Astrocyte of the cerebellum (primary cell): ENCODE measurements at regions not wholly inside any gene's neighbourhood (a gene's known extent, or its start where the extent isn't known, plus 50 kb on each side); places are given as distances from the start of the nearest gene placed in this dataset.

Experiments used
- DNase-seq: peaks from one replicate; pipeline ENCODE4 v3.0.0-alpha.2; 2011; ENCODE audit warnings: low read depth
- H3K4me3 ChIP-seq: 2 replicates; pipeline ENCODE4 v1.5.1; 2011; ENCODE audit warnings: mild to moderate bottlenecking, low read depth, low read length, moderate library complexity
- in situ Hi-C: cut with HindIII; loops from 2 replicates; pipeline ENCODE4 v1.10.0; 2017; ENCODE audit warnings: low sequenced_read_pairs
- TF ChIP-seq, protein P1 (sequence below): IDR thresholded peaks from 2 replicates; pipeline ENCODE4 v1.5.1; 2012; ENCODE audit warnings: low read length, low read depth, moderate library complexity, mild to moderate bottlenecking; ENCODE audit errors: missing control alignments

DNA sequence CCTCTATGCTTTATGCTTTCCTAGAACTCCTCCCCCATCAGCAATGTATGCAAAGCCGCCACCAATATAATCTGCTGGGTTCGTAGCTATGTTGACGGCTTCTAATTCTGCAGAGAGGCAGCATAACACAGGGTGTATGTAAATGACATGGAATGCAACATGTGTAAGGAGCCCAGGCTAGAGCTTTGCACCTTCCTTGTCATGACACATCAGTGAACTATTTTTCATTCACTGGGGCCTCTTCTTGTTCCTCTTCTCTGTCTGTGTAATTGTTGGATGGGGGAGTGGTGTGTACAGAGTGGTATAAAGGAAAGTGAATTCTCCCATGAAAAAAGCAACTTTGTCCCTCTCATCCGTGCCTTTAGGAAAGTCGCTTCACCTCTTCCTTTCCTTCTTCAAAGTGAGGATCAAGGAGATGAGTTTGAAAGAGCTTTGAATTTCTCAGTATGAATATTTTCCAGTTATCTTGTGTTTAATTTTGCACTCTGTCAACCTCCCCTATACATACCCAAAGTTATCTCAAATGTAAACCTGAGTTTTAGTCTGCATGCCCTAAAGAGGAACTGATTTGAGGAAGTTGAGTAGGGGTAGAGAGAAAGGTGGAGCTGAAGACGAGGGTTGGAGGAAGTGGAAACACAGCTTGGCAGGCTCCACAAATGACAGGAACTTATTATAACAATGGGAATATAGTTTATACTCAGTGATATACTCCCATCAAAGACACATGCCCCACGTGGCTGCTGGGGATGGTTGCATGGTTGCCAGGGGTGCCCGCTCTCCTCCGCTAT is 74.9 kb upstream of the ARL4C start:
- TF ChIP-seq, protein P1, sequence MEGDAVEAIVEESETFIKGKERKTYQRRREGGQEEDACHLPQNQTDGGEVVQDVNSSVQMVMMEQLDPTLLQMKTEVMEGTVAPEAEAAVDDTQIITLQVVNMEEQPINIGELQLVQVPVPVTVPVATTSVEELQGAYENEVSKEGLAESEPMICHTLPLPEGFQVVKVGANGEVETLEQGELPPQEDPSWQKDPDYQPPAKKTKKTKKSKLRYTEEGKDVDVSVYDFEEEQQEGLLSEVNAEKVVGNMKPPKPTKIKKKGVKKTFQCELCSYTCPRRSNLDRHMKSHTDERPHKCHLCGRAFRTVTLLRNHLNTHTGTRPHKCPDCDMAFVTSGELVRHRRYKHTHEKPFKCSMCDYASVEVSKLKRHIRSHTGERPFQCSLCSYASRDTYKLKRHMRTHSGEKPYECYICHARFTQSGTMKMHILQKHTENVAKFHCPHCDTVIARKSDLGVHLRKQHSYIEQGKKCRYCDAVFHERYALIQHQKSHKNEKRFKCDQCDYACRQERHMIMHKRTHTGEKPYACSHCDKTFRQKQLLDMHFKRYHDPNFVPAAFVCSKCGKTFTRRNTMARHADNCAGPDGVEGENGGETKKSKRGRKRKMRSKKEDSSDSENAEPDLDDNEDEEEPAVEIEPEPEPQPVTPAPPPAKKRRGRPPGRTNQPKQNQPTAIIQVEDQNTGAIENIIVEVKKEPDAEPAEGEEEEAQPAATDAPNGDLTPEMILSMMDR, result no peak
- no peak overlapping the region for H3K4me3 ChIP-seq
- DNase-seq, result no peak
- in situ Hi-C loops, result loop anchor here (5.0 to 25.0 kb wide), 2 partner anchors 85 to 390 kb away; partner anchors contain the start of gene SH3BP4

DNA sequence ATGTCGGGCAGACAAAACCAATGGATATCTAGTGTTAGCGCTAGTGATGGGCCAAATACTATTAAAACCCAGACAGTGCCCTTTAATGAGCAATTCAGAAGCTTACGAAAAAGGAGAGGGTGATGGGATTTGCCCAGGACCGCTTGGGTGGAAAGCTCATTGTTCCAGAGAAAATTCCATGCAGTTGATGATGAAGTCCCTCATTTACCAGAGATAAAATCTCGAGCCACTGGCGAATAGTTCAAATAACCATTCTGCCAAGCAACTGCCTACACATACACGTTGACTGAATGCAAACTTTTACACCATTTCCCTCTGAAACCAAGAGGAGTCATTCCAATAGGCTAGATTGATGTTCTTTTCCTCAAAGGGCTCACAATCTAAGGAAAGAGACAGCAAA is 73.6 kb upstream of the ARL4C start:
- in situ Hi-C loops, result loop anchor here (5.0 to 25.0 kb wide), 2 partner anchors 87 to 392 kb away; partner anchors contain the start of gene SH3BP4
- DNase-seq, result no peak
- no peak overlapping the region for H3K4me3 ChIP-seq
- TF ChIP-seq, protein P1, result no peak

DNA sequence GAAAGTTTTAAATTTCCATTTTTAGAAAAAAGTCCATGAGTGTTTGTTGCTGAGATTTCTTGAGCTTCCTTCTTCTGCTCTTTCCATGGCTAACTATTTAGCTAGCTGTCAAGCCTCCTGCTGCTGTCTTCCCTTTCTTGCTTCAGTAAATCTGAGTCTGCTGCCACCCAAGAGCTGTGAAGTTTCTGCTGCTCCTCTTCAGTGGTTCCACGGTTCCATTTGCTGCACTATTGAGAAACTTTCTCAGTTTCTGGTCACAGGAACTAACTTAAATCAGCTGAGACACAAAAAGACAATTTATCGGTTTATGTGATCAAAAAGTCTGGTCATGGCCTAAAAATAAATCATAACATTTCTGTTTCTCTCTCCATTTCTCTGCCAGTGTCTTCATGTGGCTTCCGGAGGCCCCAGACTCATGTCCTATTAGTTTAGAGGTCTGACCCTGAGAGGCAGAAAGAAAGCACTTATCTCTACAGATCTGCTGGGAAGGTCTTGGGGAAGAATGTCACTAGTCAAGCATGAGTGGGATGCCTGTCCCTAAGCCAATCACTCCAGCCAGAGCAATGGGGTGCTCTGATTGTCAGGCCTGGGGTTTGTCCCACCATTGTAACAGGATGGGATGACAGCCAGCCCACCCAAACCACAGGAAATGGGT is 73.0 kb upstream of the ARL4C start:
- no peak for DNase-seq
- TF ChIP-seq, protein P1, result no peak
- no peak overlapping the region for H3K4me3 ChIP-seq
- in situ Hi-C loops, result loop anchor here (5.0 to 25.0 kb wide), 2 partner anchors 87 to 392 kb away; partner anchors contain the start of gene SH3BP4

DNA sequence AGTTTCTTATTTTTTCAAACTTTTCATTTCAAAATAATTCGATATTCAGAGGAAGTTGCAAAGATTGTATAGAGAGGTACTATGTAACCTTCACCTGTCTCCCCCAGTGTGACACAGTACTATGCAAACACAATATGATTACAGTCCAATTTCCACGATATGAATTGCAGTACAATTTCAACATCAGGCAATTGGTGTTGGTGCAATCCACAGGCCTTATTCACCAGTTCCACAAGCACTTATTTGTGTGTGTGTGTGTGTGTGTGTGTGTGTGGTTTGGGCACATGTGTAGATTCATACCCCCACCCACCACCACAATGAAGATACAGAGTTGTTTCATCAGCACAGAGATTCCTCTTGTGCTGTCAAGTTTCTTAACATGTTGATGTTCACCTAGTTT is 69.7 kb upstream of the ARL4C start:
- H3K4me3 ChIP-seq, result no peak overlapping the region
- no peak for DNase-seq
- in situ Hi-C loops, result loop anchor here (25.0 kb wide), 1 partner anchor 396 kb away; the partner anchor contains the start of gene SH3BP4
- TF ChIP-seq, protein P1, result no peak

DNA sequence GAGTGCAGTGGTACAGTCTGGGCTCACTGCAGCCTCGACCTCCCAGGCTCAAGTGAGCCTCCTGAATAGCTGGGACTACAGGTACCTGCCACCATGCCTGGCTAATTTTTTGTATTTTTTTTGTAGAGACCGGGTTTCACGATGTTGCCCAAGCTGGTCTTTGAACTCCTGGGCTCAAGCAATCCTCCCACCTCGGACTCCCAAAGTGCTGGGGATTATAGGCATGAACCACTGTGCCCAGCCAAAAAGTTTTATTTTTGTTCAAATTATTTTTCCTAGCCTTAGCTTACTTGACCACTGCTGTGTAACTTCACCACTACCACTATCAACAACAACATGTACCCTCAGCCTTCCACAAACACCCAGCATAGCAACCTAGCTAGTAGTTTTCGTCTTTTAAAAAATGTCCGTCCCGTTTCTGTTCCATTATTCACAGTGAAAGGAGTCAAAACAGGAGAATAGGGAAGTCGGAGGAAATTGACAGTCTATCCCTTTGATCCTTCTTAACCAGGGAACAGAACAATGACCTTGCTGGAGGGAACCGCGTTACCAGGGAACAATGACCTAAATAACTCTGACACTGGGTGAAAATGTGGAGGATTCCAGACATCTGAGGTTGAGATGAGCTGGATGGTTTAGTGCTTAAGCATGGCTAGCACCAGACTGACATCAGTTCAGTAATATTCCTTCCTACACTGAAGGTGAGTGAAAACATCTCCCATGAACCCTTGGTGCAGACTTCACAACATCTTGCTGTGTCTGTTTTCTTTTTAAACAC is 69.2 kb upstream of the ARL4C start:
- DNase-seq, result no peak
- in situ Hi-C loops, result loop anchor here (25.0 kb wide), 1 partner anchor 396 kb away; the partner anchor contains the start of gene SH3BP4
- H3K4me3 ChIP-seq, result no peak overlapping the region
- TF ChIP-seq, protein P1, result no peak

DNA sequence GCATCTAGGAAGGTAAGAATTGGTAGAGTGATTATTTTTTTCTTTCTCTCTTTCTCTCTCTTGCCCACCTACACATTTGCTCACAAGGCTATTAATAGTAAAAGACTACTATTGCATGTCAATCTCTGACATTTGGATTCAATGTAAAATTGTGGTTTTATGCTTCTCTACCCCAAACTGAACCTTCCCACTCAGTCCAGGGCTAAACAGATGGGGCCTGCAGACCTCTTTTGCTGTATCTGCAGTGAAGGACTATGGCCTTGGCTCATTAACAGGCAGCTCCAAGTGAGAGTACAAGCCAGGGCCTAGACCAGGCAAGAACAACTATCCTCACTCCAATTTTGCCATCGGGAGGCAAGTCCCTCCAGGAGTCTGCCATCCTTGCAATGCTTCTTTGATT is 68.3 kb upstream of the ARL4C start:
- H3K4me3 ChIP-seq, result no peak overlapping the region
- in situ Hi-C loops, result loop anchor here (25.0 kb wide), 1 partner anchor 397 kb away; the partner anchor contains the start of gene SH3BP4
- no peak for DNase-seq
- TF ChIP-seq, protein P1, result no peak
